ENCODE measurements at regions not wholly inside any gene's neighbourhood (a gene's known extent, or its start where the extent isn't known, plus 50 kb on each side); places are given as distances from the start of the nearest gene placed in this dataset.

DNA sequence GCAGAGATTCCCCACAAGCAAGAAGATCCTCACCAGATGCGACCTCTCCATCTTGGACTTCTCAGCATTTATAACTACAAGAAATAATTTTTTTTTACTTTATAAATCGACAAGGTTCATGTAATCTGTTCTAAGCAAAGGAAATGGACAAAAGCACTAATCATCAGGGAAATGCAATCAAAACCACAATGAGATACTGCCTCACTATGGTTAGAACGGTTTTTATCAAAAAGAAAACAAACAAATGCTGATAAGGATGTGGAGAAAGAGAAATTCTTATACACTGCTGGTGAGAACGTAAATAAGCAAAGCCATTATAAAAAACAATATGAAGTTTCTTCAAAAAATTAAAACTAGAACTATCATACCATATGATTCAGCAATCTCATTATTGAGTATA, 1382.6 kb downstream of the ARAP2 start:
- Histone ChIP-seq H3K9me3 (ENCODE audit: control insufficient read depth in 1 of 2, low read length in 2 of 2) (no peaks in the 10 kb centered on the region), H3K4me3 (ENCODE audit: low read depth in 1 of 2, low read length in 2 of 2) (no peak overlapping the region), H3K4me1 (ENCODE audit: control insufficient read depth in 1 of 2, insufficient read depth in 2 of 2, low read length in 2 of 2) (no peaks in the 10 kb centered on the region), H3K36me3 (ENCODE audit: control insufficient read depth in 1 of 2, insufficient read depth in 2 of 2, low read length in 2 of 2) (no peaks in the 10 kb centered on the region), H3K27ac (ENCODE audit: low read length) (no peak overlapping the region), H3K27me3 (ENCODE audit: low read depth, low read length) (no peaks in the 10 kb centered on the region)

- Histone ChIP-seq H3K4me3 (ENCODE audit: low read depth in 1 of 2, low read length in 2 of 2) (no peak overlapping the region), H3K4me1 (ENCODE audit: control insufficient read depth in 1 of 2, insufficient read depth in 2 of 2, low read length in 2 of 2) (no peaks in the 10 kb centered on the region), H3K9me3 (ENCODE audit: control insufficient read depth in 1 of 2, low read length in 2 of 2) (peaks cover 0 to 4% of the 10 kb centered on the region in 2 donors), H3K27me3 (ENCODE audit: low read depth, low read length) (no peaks in the 10 kb centered on the region), H3K36me3 (ENCODE audit: control insufficient read depth in 1 of 2, insufficient read depth in 2 of 2, low read length in 2 of 2) (no peaks in the 10 kb centered on the region), H3K27ac (ENCODE audit: low read length) (no peak overlapping the region)
Observed at GRCh38 chr4:34878961-34879360, 1365.4 kb downstream of the ARAP2 start.

DNA sequence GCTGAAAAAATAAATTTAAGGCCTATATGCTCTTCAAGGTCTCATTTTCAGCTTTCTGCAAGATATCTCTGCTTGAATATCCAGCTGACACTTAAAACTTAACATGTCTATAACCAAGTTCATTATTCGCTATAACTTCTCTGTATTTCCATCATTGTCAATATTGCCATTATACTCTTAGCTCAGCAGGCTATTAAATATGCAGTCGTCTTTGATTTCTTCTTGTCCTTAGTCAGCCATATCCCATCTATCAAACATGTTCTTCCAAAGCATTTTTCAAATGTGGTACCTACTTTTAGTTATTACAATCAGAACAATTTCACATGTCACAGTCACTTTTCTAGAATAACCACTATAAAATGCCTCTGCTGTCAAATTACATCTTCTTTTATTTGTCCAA, 1364.1 kb downstream of the ARAP2 start:
- Histone ChIP-seq H3K27ac (ENCODE audit: low read length) (no peak overlapping the region), H3K4me1 (ENCODE audit: control insufficient read depth in 1 of 2, insufficient read depth in 2 of 2, low read length in 2 of 2) (no peaks in the 10 kb centered on the region), H3K4me3 (ENCODE audit: low read depth in 1 of 2, low read length in 2 of 2) (no peak overlapping the region), H3K36me3 (ENCODE audit: control insufficient read depth in 1 of 2, insufficient read depth in 2 of 2, low read length in 2 of 2) (no peaks in the 10 kb centered on the region), H3K9me3 (ENCODE audit: control insufficient read depth in 1 of 2, low read length in 2 of 2) (no peaks in the 10 kb centered on the region), H3K27me3 (ENCODE audit: low read depth, low read length) (no peaks in the 10 kb centered on the region)

GRCh38 chr4:34891892-34892291, 1352.4 kb downstream of the ARAP2 start:
- no peak overlapping the region for H3K4me3 ChIP-seq (ENCODE audit: low read depth in 1 of 2, low read length in 2 of 2)
- no peaks in the 10 kb centered on the region for H3K36me3 ChIP-seq (ENCODE audit: control insufficient read depth in 1 of 2, insufficient read depth in 2 of 2, low read length in 2 of 2)
- H3K27me3 ChIP-seq (ENCODE audit: low read depth, low read length), result no peaks in the 10 kb centered on the region
- H3K27ac ChIP-seq (ENCODE audit: low read length), result no peak overlapping the region
- peaks cover 0 to 3% of the 10 kb centered on the region in 2 donors for H3K9me3 ChIP-seq (ENCODE audit: control insufficient read depth in 1 of 2, low read length in 2 of 2)
- no peaks in the 10 kb centered on the region for H3K4me1 ChIP-seq (ENCODE audit: control insufficient read depth in 1 of 2, insufficient read depth in 2 of 2, low read length in 2 of 2)

GRCh38 chr4:34893382-34893781, 1350.9 kb downstream of the ARAP2 start:
- H3K9me3 ChIP-seq (ENCODE audit: control insufficient read depth in 1 of 2, low read length in 2 of 2), result no peaks in the 10 kb centered on the region

DNA sequence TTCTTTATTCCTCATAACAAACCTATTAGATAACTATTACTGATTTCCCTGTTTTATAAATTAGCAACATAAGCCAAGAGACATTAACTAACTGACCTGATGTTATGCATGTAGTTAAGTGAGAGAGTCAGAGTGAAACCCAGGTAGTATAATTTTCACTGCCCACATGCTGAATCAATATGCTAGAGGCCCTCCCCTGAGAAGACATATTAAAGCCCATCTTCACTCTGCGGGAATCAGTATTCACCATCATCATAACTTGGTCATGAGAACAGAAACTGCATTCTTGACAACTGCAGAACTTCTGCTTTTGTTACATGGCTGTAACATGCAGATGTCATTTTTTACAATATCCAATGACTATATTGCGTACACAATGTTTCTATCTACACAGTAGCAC, 1324.3 kb downstream of the ARAP2 start:
- Histone ChIP-seq H3K27ac (ENCODE audit: low read length) (no peak overlapping the region), H3K27me3 (ENCODE audit: low read depth, low read length) (no peaks in the 10 kb centered on the region)

More at GRCh38 chr4:34893382-34893781, 1350.9 kb downstream of the ARAP2 start:
- no peak overlapping the region for H3K27ac ChIP-seq (ENCODE audit: low read length)
- no peaks in the 10 kb centered on the region for H3K27me3 ChIP-seq (ENCODE audit: low read depth, low read length)
- H3K4me3 ChIP-seq (ENCODE audit: low read depth in 1 of 2, low read length in 2 of 2), result no peak overlapping the region
- H3K4me1 ChIP-seq (ENCODE audit: control insufficient read depth in 1 of 2, insufficient read depth in 2 of 2, low read length in 2 of 2), result no peaks in the 10 kb centered on the region
- no peaks in the 10 kb centered on the region for H3K36me3 ChIP-seq (ENCODE audit: control insufficient read depth in 1 of 2, insufficient read depth in 2 of 2, low read length in 2 of 2)

DNA sequence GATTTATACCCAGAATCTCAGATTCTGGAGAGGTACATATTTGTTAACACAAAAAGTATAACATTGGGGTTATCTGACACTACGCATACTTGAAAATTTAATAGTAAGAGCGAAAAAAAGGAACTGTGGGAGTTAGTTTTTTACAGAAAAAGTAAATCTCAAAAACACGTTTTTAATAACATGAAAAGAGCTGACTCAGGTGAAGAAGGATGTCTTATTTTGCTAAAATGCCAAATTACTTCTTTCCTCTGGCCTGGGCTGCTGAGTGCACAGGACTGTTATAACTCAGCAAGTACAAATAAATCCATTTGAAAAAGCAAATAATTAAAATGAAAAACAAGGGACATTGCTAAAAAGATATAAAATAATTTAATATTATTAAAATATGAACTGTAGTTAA, 1322.9 kb downstream of the ARAP2 start:
- H3K27ac ChIP-seq (ENCODE audit: low read length), result no peak overlapping the region
- H3K9me3 ChIP-seq (ENCODE audit: control insufficient read depth in 1 of 2, low read length in 2 of 2), result no peaks in the 10 kb centered on the region
- no peaks in the 10 kb centered on the region for H3K27me3 ChIP-seq (ENCODE audit: low read depth, low read length)
- no peak overlapping the region for H3K4me3 ChIP-seq (ENCODE audit: low read depth in 1 of 2, low read length in 2 of 2)
- H3K4me1 ChIP-seq (ENCODE audit: control insufficient read depth in 1 of 2, insufficient read depth in 2 of 2, low read length in 2 of 2), result no peaks in the 10 kb centered on the region
- H3K36me3 ChIP-seq (ENCODE audit: control insufficient read depth in 1 of 2, insufficient read depth in 2 of 2, low read length in 2 of 2), result no peaks in the 10 kb centered on the region

More for the DNA sequence above, 1324.3 kb downstream of the ARAP2 start:
- H3K4me1 ChIP-seq (ENCODE audit: control insufficient read depth in 1 of 2, insufficient read depth in 2 of 2, low read length in 2 of 2), result no peaks in the 10 kb centered on the region
- H3K9me3 ChIP-seq (ENCODE audit: control insufficient read depth in 1 of 2, low read length in 2 of 2), result no peaks in the 10 kb centered on the region
- no peak overlapping the region for H3K4me3 ChIP-seq (ENCODE audit: low read depth in 1 of 2, low read length in 2 of 2)
- no peaks in the 10 kb centered on the region for H3K36me3 ChIP-seq (ENCODE audit: control insufficient read depth in 1 of 2, insufficient read depth in 2 of 2, low read length in 2 of 2)

GRCh38 chr4:34922325-34922724, 1322.0 kb downstream of the ARAP2 start:
- Histone ChIP-seq H3K27ac (ENCODE audit: low read length) (no peak overlapping the region), H3K4me1 (ENCODE audit: control insufficient read depth in 1 of 2, insufficient read depth in 2 of 2, low read length in 2 of 2) (no peaks in the 10 kb centered on the region), H3K27me3 (ENCODE audit: low read depth, low read length) (no peaks in the 10 kb centered on the region), H3K4me3 (ENCODE audit: low read depth in 1 of 2, low read length in 2 of 2) (no peak overlapping the region), H3K9me3 (ENCODE audit: control insufficient read depth in 1 of 2, low read length in 2 of 2) (no peaks in the 10 kb centered on the region), H3K36me3 (ENCODE audit: control insufficient read depth in 1 of 2, insufficient read depth in 2 of 2, low read length in 2 of 2) (no peaks in the 10 kb centered on the region)

GRCh38 chr4:34932591-34932990, 1311.7 kb downstream of the ARAP2 start:
- H3K9me3 ChIP-seq (ENCODE audit: control insufficient read depth in 1 of 2, low read length in 2 of 2), result no peaks in the 10 kb centered on the region
- no peaks in the 10 kb centered on the region for H3K36me3 ChIP-seq (ENCODE audit: control insufficient read depth in 1 of 2, insufficient read depth in 2 of 2, low read length in 2 of 2)
- H3K4me1 ChIP-seq (ENCODE audit: control insufficient read depth in 1 of 2, insufficient read depth in 2 of 2, low read length in 2 of 2), result no peaks in the 10 kb centered on the region

DNA sequence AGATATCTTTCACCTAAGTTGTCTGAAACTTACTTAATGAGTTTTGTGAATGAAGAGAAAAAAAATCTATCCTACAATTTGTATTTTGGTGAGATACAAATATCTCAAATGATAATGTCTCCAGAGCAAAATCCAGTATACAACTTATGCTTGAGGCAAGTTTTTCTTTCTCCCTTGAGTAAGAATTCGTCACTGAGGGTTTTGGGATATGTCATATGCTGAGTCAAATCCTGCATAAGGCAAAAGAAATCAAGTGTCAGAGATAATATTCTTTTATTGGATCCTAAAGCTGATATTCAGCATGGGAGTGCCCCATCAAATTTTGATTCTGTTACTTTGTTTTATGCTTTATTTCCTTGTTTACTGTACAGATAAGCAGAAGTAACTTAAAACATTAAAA, 1308.6 kb downstream of the ARAP2 start:
- H3K4me3 ChIP-seq (ENCODE audit: low read depth in 1 of 2, low read length in 2 of 2), result no peak overlapping the region
- H3K27ac ChIP-seq (ENCODE audit: low read length), result no peak overlapping the region
- H3K36me3 ChIP-seq (ENCODE audit: control insufficient read depth in 1 of 2, insufficient read depth in 2 of 2, low read length in 2 of 2), result no peaks in the 10 kb centered on the region
- H3K4me1 ChIP-seq (ENCODE audit: control insufficient read depth in 1 of 2, insufficient read depth in 2 of 2, low read length in 2 of 2), result no peaks in the 10 kb centered on the region
- no peaks in the 10 kb centered on the region for H3K9me3 ChIP-seq (ENCODE audit: control insufficient read depth in 1 of 2, low read length in 2 of 2)
- no peaks in the 10 kb centered on the region for H3K27me3 ChIP-seq (ENCODE audit: low read depth, low read length)

More at GRCh38 chr4:34932591-34932990, 1311.7 kb downstream of the ARAP2 start:
- no peaks in the 10 kb centered on the region for H3K27me3 ChIP-seq (ENCODE audit: low read depth, low read length)
- no peak overlapping the region for H3K4me3 ChIP-seq (ENCODE audit: low read depth in 1 of 2, low read length in 2 of 2)
- no peak overlapping the region for H3K27ac ChIP-seq (ENCODE audit: low read length)

DNA sequence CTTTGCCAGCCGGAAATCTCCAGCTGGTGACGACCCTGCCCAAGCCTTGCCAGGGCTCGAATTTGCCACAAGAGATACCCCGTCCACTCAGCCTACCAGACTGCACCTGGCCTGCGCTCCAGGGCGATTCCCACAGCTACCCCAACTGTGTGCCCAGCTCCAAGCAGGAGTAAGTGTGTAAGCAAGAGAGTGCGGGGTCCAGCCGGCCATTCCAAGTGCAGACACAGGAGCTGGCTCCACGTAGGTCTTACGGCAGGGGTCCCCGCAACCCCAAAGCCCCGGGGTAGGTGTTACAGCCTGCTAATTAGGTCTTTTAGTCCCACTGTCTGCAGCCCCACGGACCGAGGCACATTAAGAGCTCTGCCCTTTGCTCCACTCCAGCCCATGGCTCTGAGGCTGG, 1305.2 kb downstream of the ARAP2 start:
- Histone ChIP-seq H3K9me3 (ENCODE audit: control insufficient read depth in 1 of 2, low read length in 2 of 2) (no peaks in the 10 kb centered on the region), H3K36me3 (ENCODE audit: control insufficient read depth in 1 of 2, insufficient read depth in 2 of 2, low read length in 2 of 2) (no peaks in the 10 kb centered on the region), H3K4me1 (ENCODE audit: control insufficient read depth in 1 of 2, insufficient read depth in 2 of 2, low read length in 2 of 2) (no peaks in the 10 kb centered on the region), H3K27ac (ENCODE audit: low read length) (no peak overlapping the region), H3K27me3 (ENCODE audit: low read depth, low read length) (no peaks in the 10 kb centered on the region), H3K4me3 (ENCODE audit: low read depth in 1 of 2, low read length in 2 of 2) (no peak overlapping the region)

GRCh38 chr4:34943741-34944386, 1300.5 kb downstream of the ARAP2 start:
- Histone ChIP-seq H3K4me3 (ENCODE audit: low read depth in 1 of 2, low read length in 2 of 2) (no peak overlapping the region), H3K9me3 (ENCODE audit: control insufficient read depth in 1 of 2, low read length in 2 of 2) (no peaks in the 10 kb centered on the region), H3K36me3 (ENCODE audit: control insufficient read depth in 1 of 2, insufficient read depth in 2 of 2, low read length in 2 of 2) (no peaks in the 10 kb centered on the region), H3K4me1 (ENCODE audit: control insufficient read depth in 1 of 2, insufficient read depth in 2 of 2, low read length in 2 of 2) (no peaks in the 10 kb centered on the region), H3K27me3 (ENCODE audit: low read depth, low read length) (no peaks in the 10 kb centered on the region), H3K27ac (ENCODE audit: low read length) (no peak overlapping the region)
